K562 (cell line): ENCODE measurements at regions not wholly inside any gene's neighbourhood (a gene's known extent, or its start where the extent isn't known, plus 50 kb on each side); places are given as distances from the start of the nearest gene placed in this dataset.

Experiments
- ATAC-seq: fragments of 200-7000 bp; cut with Tn5 transposase; 3 replicates; pipeline ENCODE4 v1.9.1; 2020; ENCODE audit warnings: moderate library complexity
- BruUV-seq: library from RNA; stranded (reverse); fragments of 400-500 nt; replicated peaks from 2 replicates; lab custom pipeline; 2021; lab: Mats Ljungman, UMichigan
- CTCF ChIA-PET: fragments of 300-600 bp; formaldehyde crosslinking; extraction: SDS; loops from one replicate; lab custom pipeline; 2021; ENCODE audit warnings: low intra/inter-chr PET ratio; lab: Yijun Ruan, JAX
- POLR2A ChIA-PET: fragments of 300-600, 350-650 bp; sonication (Branson Sonifier 250); formaldehyde crosslinking; extraction: SDS; loops from one replicate; lab custom pipeline; 2021; ENCODE audit warnings: antibody characterized with exemption, inconsistent platforms; lab: Yijun Ruan, JAX
- DNase-seq, 4 experiments: peaks; one replicate each; pipeline versions ENCODE4 v3.0.0 to v3.0.0-alpha.2; 2011 to 2018; ENCODE audit warnings: low spot score in 3 of 4, mixed read lengths in 3 of 4; ENCODE audit errors: extremely low read depth in 1 of 4
- FAIRE-seq: peaks from 2 replicates; lab custom pipeline; 2011; peaks lifted over from hg19 to GRCh38; lab: Jason Lieb, UNC
- H2AFZ ChIP-seq: 2 replicates; pipeline ENCODE4 v1.6.0; 2011; ENCODE audit warnings: low read depth, low read length, control low read depth, inconsistent platforms
- H3K27ac ChIP-seq: fragments of 200-600 bp; 3 replicates; pipeline ENCODE4 v1.8.0; 2011; ENCODE audit warnings: low read depth, mild to moderate bottlenecking, control low read depth, inconsistent platforms, low read length, moderate library complexity, mixed read lengths; ENCODE audit errors: extremely low read depth
- H3K27me3 ChIP-seq, 2 experiments: fragments of 300-600 bp in 1 of 2; 2 replicates in 1 of 2; 3 replicates in 1 of 2; pipeline versions ENCODE4 v1.6.0 to v1.8.0; 2011; ENCODE audit warnings: inconsistent platforms in 2 of 2, low read length in 2 of 2, mild to moderate bottlenecking in 1 of 2, mixed read lengths in 1 of 2, moderate library complexity in 1 of 2; ENCODE audit not compliant: control insufficient read depth in 2 of 2, insufficient read depth in 2 of 2
- H3K36me3 ChIP-seq: fragments of 300-600 bp; 3 replicates; pipeline ENCODE4 v1.8.0; 2011; ENCODE audit warnings: mild to moderate bottlenecking, low read length, inconsistent platforms; ENCODE audit not compliant: control insufficient read depth, insufficient read depth
- H3K4me1 ChIP-seq, 2 experiments: fragments of 200-600 bp in 1 of 2; replicated peaks in 1 of 2; 2 replicates in 1 of 2; 3 replicates in 1 of 2; pipeline versions ENCODE4 v1.5.1 to v1.8.0; 2011; ENCODE audit warnings: inconsistent platforms in 2 of 2, low read length in 2 of 2, mild to moderate bottlenecking in 1 of 2, mixed read lengths in 1 of 2, moderate library complexity in 1 of 2; ENCODE audit not compliant: control insufficient read depth in 2 of 2, insufficient read depth in 2 of 2
- H3K4me2 ChIP-seq: 2 replicates; pipeline ENCODE4 v1.6.1; 2011; ENCODE audit warnings: low read length, control low read depth, inconsistent platforms, mixed read lengths; ENCODE audit not compliant: insufficient read depth
- H3K4me3 ChIP-seq: fragments of 200-600 bp; sonication (generic), shearing (Covaris generic); 2 replicates; pipeline ENCODE4 v1.5.1; 2016; ENCODE audit warnings: control low read depth, inconsistent platforms
- H3K79me2 ChIP-seq: fragments of 200-600 bp; 3 replicates; pipeline ENCODE4 v1.8.0; 2011; ENCODE audit warnings: low read length, inconsistent platforms; ENCODE audit not compliant: control insufficient read depth, insufficient read depth
- H3K9ac ChIP-seq, 2 experiments: 2 replicates each; pipeline versions ENCODE4 v1.6.0 to v1.6.1; 2011; ENCODE audit warnings: low read depth in 2 of 2, low read length in 2 of 2, control low read depth in 1 of 2, inconsistent platforms in 1 of 2, mild to moderate bottlenecking in 1 of 2, mixed read lengths in 1 of 2; ENCODE audit not compliant: insufficient read depth in 1 of 2
- H3K9me1 ChIP-seq: one replicate; pipeline ENCODE4 v1.6.0; 2011; ENCODE audit warnings: inconsistent platforms, mild to moderate bottlenecking, low read length, moderate library complexity; ENCODE audit not compliant: control insufficient read depth, insufficient read depth
- H3K9me3 ChIP-seq: replicated peaks from 2 replicates; pipeline ENCODE4 v1.5.1; 2011; ENCODE audit warnings: low read depth, low read length, inconsistent platforms; ENCODE audit not compliant: control insufficient read depth, insufficient read depth
- H4K20me1 ChIP-seq: replicated peaks from 2 replicates; pipeline ENCODE4 v1.6.1; 2011; ENCODE audit warnings: low read length, inconsistent platforms, mixed read lengths; ENCODE audit not compliant: control insufficient read depth, insufficient read depth
- CEBPB ChIP-seq: fragments of 450-650 bp; IDR thresholded peaks from 2 replicates; pipeline ENCODE4 v1.6.1; 2016; ENCODE audit warnings: missing genetic modification characterization, missing compliant biosample characterization
- CREB1 ChIP-seq, 2 experiments: sonication (generic) in 1 of 2; formaldehyde crosslinking in 1 of 2; IDR thresholded peaks; 2 replicates each; pipeline versions ENCODE4 v1.6.1 to v1.8.0; 2012 to 2022; ENCODE audit warnings: inconsistent platforms in 1 of 2, mild to moderate bottlenecking in 1 of 2, missing genetic modification reagents in 1 of 2, moderate library complexity in 1 of 2
- FOXK1 ChIP-seq: sonication (generic); formaldehyde crosslinking; IDR thresholded peaks from 2 replicates; pipeline ENCODE4 v1.8.0; 2022; ENCODE audit warnings: missing genetic modification reagents, mild to moderate bottlenecking, borderline replicate concordance
- KLF6 ChIP-seq: fragments of 250-450 bp; sonication (Bioruptor Pico); IDR thresholded peaks from 2 replicates; pipeline ENCODE4 v1.4.0; 2020; ENCODE audit warnings: mild to moderate bottlenecking, moderate library complexity, borderline replicate concordance
- POLR2B ChIP-seq: fragments of 450-650 bp; IDR thresholded peaks from 2 replicates; pipeline ENCODE4 v1.6.1; 2018; ENCODE audit warnings: low read depth; ENCODE audit not compliant: partially characterized antibody
- SREBF2 ChIP-seq: sonication (generic); formaldehyde crosslinking; IDR thresholded peaks from 2 replicates; pipeline ENCODE4 v1.4.0; 2020; ENCODE audit warnings: mild to moderate bottlenecking, missing genetic modification reagents
- ZBTB40 ChIP-seq, 2 experiments: fragments of 450-650 bp in 1 of 2; sonication (generic) in 1 of 2; formaldehyde crosslinking in 1 of 2; IDR thresholded peaks; 2 replicates each; pipeline versions ENCODE4 v1.7.1 to v1.9.0; 2016 to 2022; ENCODE audit warnings: inconsistent platforms in 1 of 2, mild to moderate bottlenecking in 1 of 2, missing genetic modification reagents in 1 of 2
- ZNF174 ChIP-seq: fragments of 250-450 bp; sonication (Bioruptor Pico); IDR thresholded peaks from 2 replicates; pipeline ENCODE4 v1.4.0; 2020; ENCODE audit warnings: mild to moderate bottlenecking
- ZNF592 ChIP-seq: fragments of 450-650 bp; IDR thresholded peaks from 2 replicates; pipeline ENCODE4 v1.6.1; 2017; ENCODE audit warnings: antibody characterized with exemption, mild to moderate bottlenecking
- WGBS: fragments of 100-300 bp; shearing (Covaris generic); methylation state at CpG from one replicate; pipeline ENCODE4 v1.1.6; 2016; ENCODE audit warnings: low coverage, mixed read lengths; ENCODE audit not compliant: insufficient coverage; ENCODE audit errors: missing lambda C conversion rate; 5-methylcytosine and 5-hydroxymethylcytosine counted together
- in situ Hi-C: fragments of 300-500 bp; cut with MboI; formaldehyde crosslinking; loops from 4 replicates; pipeline ENCODE4 v1.15.0; 2018; ENCODE audit warnings: inconsistent platforms, mixed read lengths
- intact Hi-C: fragments of 100-400 bp; cut with micrococcal nuclease; formaldehyde crosslinking; loops from 2 replicates; pipeline ENCODE4 v1.14.2; 2022

DNA sequence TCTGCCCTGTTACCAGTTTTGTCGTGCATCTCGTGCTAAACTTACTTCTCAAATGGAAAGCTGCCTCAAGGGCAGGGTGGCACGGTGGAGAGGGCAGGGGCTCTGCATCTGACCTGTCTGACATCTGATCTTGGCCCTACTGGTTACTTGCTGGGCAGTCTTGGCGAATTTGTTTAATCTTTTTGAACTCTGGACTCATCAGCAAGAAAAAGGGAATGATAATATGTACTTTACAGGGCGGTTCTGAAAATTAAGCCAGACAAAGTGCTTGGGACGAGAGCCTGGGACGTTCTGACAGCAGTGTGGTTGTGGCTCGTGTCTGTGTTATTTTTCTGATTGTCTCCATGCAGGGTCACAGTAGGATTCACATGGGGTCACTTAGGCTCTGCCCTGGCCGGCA is 659.3 kb downstream of the VRK1 start:
- H3K9me3 ChIP-seq = no peaks in the 10 kb centered on the region
- H3K4me2 ChIP-seq = no peak overlapping the region
- no peaks in the 10 kb centered on the region for H3K9me1 ChIP-seq
- CTCF ChIA-PET = no interaction called here
- no peak for DNase-seq
- H4K20me1 ChIP-seq = no peaks in the 10 kb centered on the region
- no peaks in the 10 kb centered on the region for H3K36me3 ChIP-seq
- no TSS peak for BruUV-seq
- no peaks in the 10 kb centered on the region for H3K4me1 ChIP-seq
- H2AFZ ChIP-seq = no peak overlapping the region
- peaks cover 0 to 5% of the 10 kb centered on the region in 2 experiments; a peak in 1 of 5 replicates for H3K27me3 ChIP-seq
- WGBS = 1% methylated on average over 9 of the region's 9 CpGs
- FAIRE-seq = no peak
- no peak for ATAC-seq
- H3K27ac ChIP-seq = no peak overlapping the region
- intact Hi-C loops = no loop called here
- in situ Hi-C loops = no loop called here
- no peaks in the 10 kb centered on the region for H3K79me2 ChIP-seq
- H3K4me3 ChIP-seq = no peak overlapping the region
- POLR2A ChIA-PET = interaction anchor here (0.7 kb wide), 1 partner anchor 49 kb away, joined by 3 read pairs; no protein-coding TSS in a partner anchor
- H3K9ac ChIP-seq = no peak overlapping the region
- TF ChIP-seq ZNF592 = no peak
- TF ChIP-seq FOXK1 (CRISPR knock-in tag) = no peak
- TF ChIP-seq CEBPB (tag) = no peak
- no peak for TF ChIP-seq POLR2B
- no peak for TF ChIP-seq SREBF2 (CRISPR knock-in tag)
- TF ChIP-seq ZBTB40 (IDR thresholded peaks at IDR 0.05) = no peak
- no peak for TF ChIP-seq ZBTB40 (CRISPR knock-in tag; IDR thresholded peaks at IDR 0.05)
- TF ChIP-seq ZNF174 (CRISPR knock-in tag) = no peak
- TF ChIP-seq KLF6 (CRISPR knock-in tag) = no peak
- TF ChIP-seq CREB1 (IDR thresholded peaks at IDR 0.05) = no peak
- no peak for TF ChIP-seq CREB1 (CRISPR knock-in tag; IDR thresholded peaks at IDR 0.05)
